ENCODE measurements at regions not wholly inside any gene's neighbourhood (a gene's known extent, or its start where the extent isn't known, plus 50 kb on each side); places are given as distances from the start of the nearest gene placed in this dataset.
A peak's percentile ranks its signal among the peaks of the same experiment; 100 is the strongest.

DNA sequence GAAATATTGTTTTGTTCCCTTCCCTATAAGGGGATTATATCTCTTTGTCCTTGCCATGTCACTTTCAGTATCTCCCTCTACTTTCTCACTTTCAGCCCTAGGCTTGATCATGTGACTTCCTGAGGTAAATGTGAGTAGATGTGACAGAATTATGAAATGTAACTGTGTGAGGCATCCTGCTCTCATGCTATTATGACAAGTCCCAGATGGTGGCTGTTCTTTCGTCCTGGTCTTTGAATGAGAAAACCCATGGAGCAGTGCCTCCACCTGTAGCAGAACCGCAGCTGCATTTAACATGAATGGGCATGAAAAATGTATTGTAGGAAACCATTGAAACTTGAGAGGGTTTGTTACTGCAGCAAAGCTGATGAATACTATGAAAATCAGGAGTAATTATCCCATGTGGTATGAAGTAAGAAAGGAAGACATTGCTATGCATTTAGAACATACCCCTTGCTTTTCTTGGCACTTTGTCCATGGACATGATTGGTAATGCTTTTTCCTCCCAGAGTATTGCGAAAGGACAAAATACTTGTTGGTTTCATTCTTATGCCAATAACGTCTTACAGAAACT is 202.2 kb upstream of the GPRIN3 start:
- no peak overlapping the region for H3K4me3 ChIP-seq (ENCODE audit: low read depth, low read length)
- TF ChIP-seq, protein P1, sequence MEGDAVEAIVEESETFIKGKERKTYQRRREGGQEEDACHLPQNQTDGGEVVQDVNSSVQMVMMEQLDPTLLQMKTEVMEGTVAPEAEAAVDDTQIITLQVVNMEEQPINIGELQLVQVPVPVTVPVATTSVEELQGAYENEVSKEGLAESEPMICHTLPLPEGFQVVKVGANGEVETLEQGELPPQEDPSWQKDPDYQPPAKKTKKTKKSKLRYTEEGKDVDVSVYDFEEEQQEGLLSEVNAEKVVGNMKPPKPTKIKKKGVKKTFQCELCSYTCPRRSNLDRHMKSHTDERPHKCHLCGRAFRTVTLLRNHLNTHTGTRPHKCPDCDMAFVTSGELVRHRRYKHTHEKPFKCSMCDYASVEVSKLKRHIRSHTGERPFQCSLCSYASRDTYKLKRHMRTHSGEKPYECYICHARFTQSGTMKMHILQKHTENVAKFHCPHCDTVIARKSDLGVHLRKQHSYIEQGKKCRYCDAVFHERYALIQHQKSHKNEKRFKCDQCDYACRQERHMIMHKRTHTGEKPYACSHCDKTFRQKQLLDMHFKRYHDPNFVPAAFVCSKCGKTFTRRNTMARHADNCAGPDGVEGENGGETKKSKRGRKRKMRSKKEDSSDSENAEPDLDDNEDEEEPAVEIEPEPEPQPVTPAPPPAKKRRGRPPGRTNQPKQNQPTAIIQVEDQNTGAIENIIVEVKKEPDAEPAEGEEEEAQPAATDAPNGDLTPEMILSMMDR (IDR thresholded peaks at IDR 0.05; ENCODE audit: low read depth, low read length), result no peak
- peak; percentile 63 for DNase-seq (ENCODE audit: low read depth, low spot score)
- in situ Hi-C loops (cut with HindIII; ENCODE audit: low sequenced_read_pairs), result no loop called here

DNA sequence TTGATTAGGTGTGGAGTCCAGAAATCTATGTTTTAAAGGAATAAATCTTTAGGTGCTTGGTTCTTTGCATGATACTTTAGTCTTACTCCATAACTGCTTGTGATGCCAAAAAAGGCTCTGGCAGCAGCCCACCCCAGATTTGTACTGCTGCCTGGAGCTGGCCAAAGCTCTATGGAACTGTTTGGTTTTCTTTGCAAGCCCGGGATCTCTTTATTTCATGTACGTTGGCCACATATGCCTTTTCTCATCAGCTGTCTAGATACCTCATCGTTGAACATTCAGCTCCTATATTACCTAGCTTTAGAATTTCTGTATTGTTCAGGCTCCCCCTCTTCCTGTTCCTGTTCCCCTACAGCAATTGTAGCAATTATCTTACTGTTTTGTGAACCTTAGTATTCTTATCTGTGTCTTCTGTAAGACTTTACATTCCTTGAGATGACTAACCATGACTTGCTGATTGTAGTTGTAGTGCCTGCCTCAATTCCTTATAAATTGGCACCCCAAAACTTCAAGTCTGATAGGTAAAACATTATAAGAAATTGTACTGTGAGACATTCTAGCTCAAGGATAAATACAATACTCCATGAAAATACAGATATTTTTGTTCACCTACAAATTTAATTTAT is 199.4 kb upstream of the GPRIN3 start:
- DNase-seq (ENCODE audit: low read depth, low spot score), result no peak
- H3K4me3 ChIP-seq (ENCODE audit: low read depth, low read length), result no peak overlapping the region
- in situ Hi-C loops (cut with HindIII; ENCODE audit: low sequenced_read_pairs), result no loop called here
- TF ChIP-seq, protein P1 (IDR thresholded peaks at IDR 0.05; ENCODE audit: low read depth, low read length), result no peak

DNA sequence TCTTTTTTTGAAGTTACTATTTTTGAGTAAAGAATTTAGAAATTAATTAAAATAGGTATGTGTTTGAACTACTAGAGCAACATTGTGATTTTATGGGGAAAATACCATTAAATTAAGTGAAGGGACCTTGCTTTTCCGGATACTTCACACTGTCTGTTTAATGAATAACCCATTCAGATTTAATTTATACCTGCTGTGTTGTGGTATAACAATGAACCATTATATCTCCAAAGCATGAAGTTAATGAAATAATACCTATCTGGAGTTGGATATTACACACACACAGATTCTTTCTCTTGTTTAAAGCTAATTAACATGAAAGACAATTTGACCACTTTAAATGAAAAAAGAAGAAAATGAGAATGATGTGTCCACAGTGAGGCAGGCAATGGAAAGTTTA is 195.0 kb upstream of the GPRIN3 start:
- DNase-seq (ENCODE audit: low read depth, low spot score), result no peak
- H3K4me3 ChIP-seq (ENCODE audit: low read depth, low read length), result no peak overlapping the region
- in situ Hi-C loops (cut with HindIII; ENCODE audit: low sequenced_read_pairs), result no loop called here
- TF ChIP-seq, protein P1 (IDR thresholded peaks at IDR 0.05; ENCODE audit: low read depth, low read length), result no peak

DNA sequence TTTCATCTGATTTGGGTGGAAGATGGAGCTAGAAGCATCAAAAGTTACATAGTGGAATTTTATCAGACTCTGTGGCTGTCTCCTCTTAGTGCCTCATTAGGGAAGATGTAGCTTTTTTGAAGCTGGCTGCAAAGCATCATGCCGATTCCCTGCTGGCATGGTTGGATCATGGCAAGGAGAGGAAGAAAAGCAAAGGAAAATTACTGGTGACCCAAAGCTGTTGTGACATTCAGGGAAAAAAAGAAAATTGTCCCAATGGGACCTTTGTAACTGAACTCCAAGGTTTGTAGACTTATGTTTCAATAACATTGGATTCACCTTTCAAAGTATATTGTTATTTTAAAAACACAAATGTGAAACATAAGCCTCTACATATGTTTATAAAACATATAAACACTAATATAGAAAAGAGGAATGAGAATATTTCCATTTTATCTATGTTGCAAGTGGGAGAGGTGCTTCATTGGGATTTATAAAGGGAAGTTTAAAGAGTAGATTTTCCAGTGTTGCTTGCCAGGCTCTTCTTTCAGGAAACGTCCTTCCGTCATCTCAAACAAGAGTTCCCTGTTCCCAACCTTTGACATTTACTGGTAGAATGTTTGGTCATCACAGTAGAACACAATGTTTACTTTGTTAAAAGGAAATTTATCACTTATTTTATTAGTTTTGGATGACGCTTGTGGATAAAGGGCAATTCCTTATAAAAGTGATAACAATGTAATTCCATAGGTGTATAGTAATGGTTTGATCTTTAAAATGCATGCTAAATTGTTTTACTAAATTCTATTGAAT is 190.1 kb upstream of the GPRIN3 start:
- H3K4me3 ChIP-seq (ENCODE audit: low read depth, low read length), result no peak overlapping the region
- no peak for DNase-seq (ENCODE audit: low read depth, low spot score)
- TF ChIP-seq, protein P1 (IDR thresholded peaks at IDR 0.05; ENCODE audit: low read depth, low read length), result no peak
- in situ Hi-C loops (cut with HindIII; ENCODE audit: low sequenced_read_pairs), result no loop called here

DNA sequence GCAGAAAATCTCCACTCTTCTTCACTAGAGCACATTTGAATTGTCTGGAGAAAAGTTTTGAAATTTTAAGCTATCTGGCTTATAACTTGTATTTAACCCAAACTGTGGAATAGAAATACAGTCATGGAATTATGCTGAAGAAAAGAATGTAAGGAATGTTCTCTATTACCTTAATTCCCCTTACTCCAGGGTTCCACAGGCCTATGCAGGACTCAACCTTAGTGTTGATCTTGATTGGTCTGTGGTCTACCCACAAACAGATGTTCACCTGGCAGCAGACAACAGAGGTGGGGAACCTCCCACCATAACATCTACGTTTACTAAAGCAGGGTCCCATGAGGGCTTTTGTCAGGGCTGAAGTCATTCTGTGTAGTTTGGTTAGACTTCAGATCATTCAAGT is 189.3 kb upstream of the GPRIN3 start:
- in situ Hi-C loops (cut with HindIII; ENCODE audit: low sequenced_read_pairs), result no loop called here
- DNase-seq (ENCODE audit: low read depth, low spot score), result peak; percentile 44
- TF ChIP-seq, protein P1 (IDR thresholded peaks at IDR 0.05; ENCODE audit: low read depth, low read length), result no peak
- H3K4me3 ChIP-seq (ENCODE audit: low read depth, low read length), result no peak overlapping the region

DNA sequence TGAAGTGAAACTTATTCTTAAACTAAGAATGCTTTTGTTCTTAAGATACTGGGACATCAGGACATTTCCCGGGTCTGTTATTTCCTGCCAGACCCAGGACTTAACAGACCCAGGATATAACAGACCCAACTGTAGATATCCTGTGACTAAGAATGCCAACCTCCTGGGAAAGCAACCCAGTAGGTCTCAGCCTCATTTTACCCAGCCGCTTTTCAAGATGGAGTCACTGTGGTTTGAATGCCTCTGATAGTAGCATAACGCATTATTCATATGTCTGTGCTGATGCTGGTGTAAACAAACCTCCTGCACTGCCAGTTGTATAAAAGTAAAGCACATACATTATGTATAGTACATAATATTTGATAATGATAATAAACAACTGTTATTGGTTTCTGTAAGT is 185.8 kb upstream of the GPRIN3 start:
- DNase-seq (ENCODE audit: low read depth, low spot score), result no peak
- no peak overlapping the region for H3K4me3 ChIP-seq (ENCODE audit: low read depth, low read length)
- in situ Hi-C loops (cut with HindIII; ENCODE audit: low sequenced_read_pairs), result no loop called here
- TF ChIP-seq, protein P1 (IDR thresholded peaks at IDR 0.05; ENCODE audit: low read depth, low read length), result no peak

Measured in astrocyte of the spinal cord (primary cell).